CD8-positive, alpha-beta memory T cell (primary cell): ENCODE measurements at regions not wholly inside any gene's neighbourhood (a gene's known extent, or its start where the extent isn't known, plus 50 kb on each side); places are given as distances from the start of the nearest gene placed in this dataset.

ENCODE experiments used
- CTCF ChIA-PET: fragments of 350-600 bp; sonication (Branson Sonifier 250); formaldehyde crosslinking; loops from one replicate; lab custom pipeline; 2021; ENCODE audit warnings: antibody characterized with exemption; lab: Charles Lee
- POLR2A ChIA-PET: fragments of 350-600 bp; sonication (Branson Sonifier 250); formaldehyde crosslinking; loops from one replicate; lab custom pipeline; 2021; ENCODE audit warnings: antibody characterized with exemption; lab: Charles Lee
- DNase-seq, 5 donors: peaks; one replicate each; pipeline versions ENCODE4 v3.0.0 to v3.0.0-alpha.2; 2020 to 2022; ENCODE audit warnings: mixed read lengths in 1 of 5
- H3K27ac ChIP-seq: one replicate; pipeline ENCODE4 v1.7.0; 2013; ENCODE audit warnings: low read depth, mild to moderate bottlenecking, low read length, moderate library complexity
- H3K27me3 ChIP-seq: 2 replicates; pipeline ENCODE4 v1.7.0; 2013; ENCODE audit warnings: low read length, mild to moderate bottlenecking; ENCODE audit not compliant: insufficient read depth, poor library complexity, severe bottlenecking
- H3K36me3 ChIP-seq: 2 replicates; pipeline ENCODE4 v1.7.0; 2013; ENCODE audit warnings: mild to moderate bottlenecking, low read length, moderate library complexity; ENCODE audit not compliant: insufficient read depth
- H3K4me1 ChIP-seq: 2 replicates; pipeline ENCODE4 v1.7.0; 2013; ENCODE audit warnings: mild to moderate bottlenecking, low read length, moderate library complexity; ENCODE audit not compliant: insufficient read depth
- H3K4me3 ChIP-seq: 2 replicates; pipeline ENCODE4 v1.7.0; 2013; ENCODE audit warnings: mild to moderate bottlenecking, low read length
- H3K9me3 ChIP-seq: 2 replicates; pipeline ENCODE4 v1.7.0; 2013; ENCODE audit warnings: mild to moderate bottlenecking, low read length
- H3K27ac Mint-ChIP-seq, 8 donors: one replicate each; pipeline ENCODE4 v1.8.0; 2020 to 2021; ENCODE audit warnings: mixed read lengths in 8 of 8, mild to moderate bottlenecking in 6 of 8, inconsistent platforms in 3 of 8, moderate library complexity in 3 of 8
- H3K27me3 Mint-ChIP-seq, 2 donors: one replicate each; pipeline ENCODE4 v1.8.0; 2020 to 2021; ENCODE audit warnings: mixed read lengths in 2 of 2, mild to moderate bottlenecking in 1 of 2, moderate library complexity in 1 of 2
- H3K36me3 Mint-ChIP-seq, 3 donors: one replicate each; pipeline ENCODE4 v1.8.0; 2020 to 2021; ENCODE audit warnings: mixed read lengths in 3 of 3, inconsistent platforms in 1 of 3, mild to moderate bottlenecking in 1 of 3
- H3K4me1 Mint-ChIP-seq, 3 donors: one replicate each; pipeline ENCODE4 v1.8.0; 2020 to 2021; ENCODE audit warnings: mixed read lengths in 3 of 3, inconsistent platforms in 1 of 3, mild to moderate bottlenecking in 1 of 3
- H3K4me3 Mint-ChIP-seq, 7 donors: one replicate each; pipeline ENCODE4 v1.8.0; 2020 to 2021; ENCODE audit warnings: mixed read lengths in 7 of 7, mild to moderate bottlenecking in 6 of 7, moderate library complexity in 4 of 7, inconsistent platforms in 2 of 7
- H3K9me3 Mint-ChIP-seq, 5 donors: one replicate each; pipeline ENCODE4 v1.8.0; 2020 to 2022; ENCODE audit warnings: mixed read lengths in 5 of 5, mild to moderate bottlenecking in 3 of 5, moderate library complexity in 2 of 5, inconsistent platforms in 1 of 5

- no peaks in the 10 kb centered on the region for H3K27me3 Mint-ChIP-seq
- CTCF ChIA-PET = no interaction called here
- peaks cover 6 to 21% (median 16%) of the 10 kb centered on the region in 5 donors for H3K9me3 Mint-ChIP-seq
- H3K27me3 ChIP-seq = no peaks in the 10 kb centered on the region
- no peak overlapping the region for H3K27ac Mint-ChIP-seq
- DNase-seq = no peak
- H3K36me3 ChIP-seq = no peaks in the 10 kb centered on the region
- POLR2A ChIA-PET = no interaction called here
- H3K9me3 ChIP-seq = no peaks in the 10 kb centered on the region
- H3K27ac ChIP-seq = no peak overlapping the region
- H3K4me1 ChIP-seq = no peaks in the 10 kb centered on the region
- no peaks in the 10 kb centered on the region for H3K36me3 Mint-ChIP-seq
- no peak overlapping the region for H3K4me3 Mint-ChIP-seq
- H3K4me3 ChIP-seq = no peak overlapping the region
- H3K4me1 Mint-ChIP-seq = no peaks in the 10 kb centered on the region
Measured at GRCh38 chr3:164186095-164186494, 892.2 kb downstream of the SI start.

DNA sequence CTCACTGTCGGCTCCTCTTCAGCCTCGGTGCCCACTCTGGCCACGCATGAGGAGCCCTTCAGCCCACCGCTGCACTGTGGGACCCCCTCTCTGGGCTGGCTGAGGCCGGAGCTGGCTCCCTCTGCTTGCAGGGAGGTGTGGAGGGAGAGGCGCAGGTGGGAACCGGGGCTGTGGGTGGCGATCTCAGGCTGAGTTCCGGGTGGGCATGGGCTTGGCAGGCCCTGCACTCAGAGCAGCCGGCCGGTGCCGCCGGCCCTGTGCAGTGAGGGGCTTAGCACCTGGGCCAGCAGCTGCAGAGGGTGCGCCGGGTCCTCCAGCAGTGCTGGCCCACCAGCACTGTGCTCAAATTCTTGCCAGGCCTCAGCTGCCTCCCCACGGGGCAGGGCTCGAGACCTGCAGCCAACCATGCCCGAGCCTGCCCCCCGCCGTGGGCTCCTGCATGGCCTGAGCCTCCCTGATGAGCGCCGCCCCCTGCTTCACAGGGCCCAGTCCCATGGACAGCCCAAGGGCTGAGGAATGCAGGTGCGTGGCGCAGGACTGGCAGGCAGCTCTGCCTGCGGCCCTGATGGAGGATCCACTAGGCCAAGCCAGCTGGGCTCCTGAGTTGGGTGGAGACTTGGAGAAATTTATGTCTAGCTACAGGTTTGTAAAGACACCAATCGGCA is 899.1 kb downstream of the SI start:
- ChIA-PET CTCF (no interaction called here), POLR2A (no interaction called here)
- no peaks in the 10 kb centered on the region for H3K27me3 Mint-ChIP-seq
- no peaks in the 10 kb centered on the region for H3K4me1 ChIP-seq
- no peaks in the 10 kb centered on the region for H3K27me3 ChIP-seq
- H3K36me3 Mint-ChIP-seq = no peaks in the 10 kb centered on the region
- no peak for DNase-seq
- no peak overlapping the region for H3K4me3 Mint-ChIP-seq
- no peak overlapping the region for H3K27ac Mint-ChIP-seq
- H3K4me1 Mint-ChIP-seq = no peaks in the 10 kb centered on the region
- no peaks in the 10 kb centered on the region for H3K9me3 ChIP-seq
- H3K9me3 Mint-ChIP-seq = peaks cover 6 to 24% (median 12%) of the 10 kb centered on the region in 5 donors
- no peak overlapping the region for H3K27ac ChIP-seq
- no peaks in the 10 kb centered on the region for H3K36me3 ChIP-seq
- no peak overlapping the region for H3K4me3 ChIP-seq

- no peak overlapping the region for H3K4me3 ChIP-seq
- no peaks in the 10 kb centered on the region for H3K27me3 Mint-ChIP-seq
- no peak for DNase-seq
- no peaks in the 10 kb centered on the region for H3K36me3 ChIP-seq
- ChIA-PET POLR2A (no interaction called here), CTCF (no interaction called here)
- no peaks in the 10 kb centered on the region for H3K9me3 ChIP-seq
- H3K4me3 Mint-ChIP-seq = no peak overlapping the region
- peaks cover 5 to 13% (median 8%) of the 10 kb centered on the region in 5 donors for H3K9me3 Mint-ChIP-seq
- H3K4me1 ChIP-seq = no peaks in the 10 kb centered on the region
- H3K36me3 Mint-ChIP-seq = no peaks in the 10 kb centered on the region
- H3K27ac ChIP-seq = no peak overlapping the region
- H3K27me3 ChIP-seq = no peaks in the 10 kb centered on the region
- no peak overlapping the region for H3K27ac Mint-ChIP-seq
- no peaks in the 10 kb centered on the region for H3K4me1 Mint-ChIP-seq
Measured at GRCh38 chr3:164174059-164174458, 904.2 kb downstream of the SI start.

- H3K27ac ChIP-seq = no peak overlapping the region
- H3K27me3 ChIP-seq = no peaks in the 10 kb centered on the region
- H3K27ac Mint-ChIP-seq = no peak overlapping the region
- H3K27me3 Mint-ChIP-seq = no peaks in the 10 kb centered on the region
- H3K4me3 Mint-ChIP-seq = no peak overlapping the region
- no peaks in the 10 kb centered on the region for H3K4me1 ChIP-seq
- peaks cover 8 to 42% (median 12%) of the 10 kb centered on the region in 5 donors for H3K9me3 Mint-ChIP-seq
- no peaks in the 10 kb centered on the region for H3K9me3 ChIP-seq
- H3K36me3 Mint-ChIP-seq = no peaks in the 10 kb centered on the region
- H3K4me3 ChIP-seq = no peak overlapping the region
- ChIA-PET CTCF (no interaction called here), POLR2A (no interaction called here)
- H3K4me1 Mint-ChIP-seq = no peaks in the 10 kb centered on the region
- no peaks in the 10 kb centered on the region for H3K36me3 ChIP-seq
- no peak for DNase-seq
Measured at GRCh38 chr3:164155400-164155799, 922.9 kb downstream of the SI start.

GRCh38 chr3:164144824-164145223 is 933.5 kb downstream of the SI start:
- Mint-ChIP-seq H3K27me3 (no peaks in the 10 kb centered on the region), H3K4me3 (no peak overlapping the region), H3K9me3 (peaks cover 16 to 30% (median 26%) of the 10 kb centered on the region in 5 donors), H3K36me3 (no peaks in the 10 kb centered on the region), H3K4me1 (no peaks in the 10 kb centered on the region), H3K27ac (no peak overlapping the region)
- Histone ChIP-seq H3K27me3 (no peaks in the 10 kb centered on the region), H3K4me3 (no peak overlapping the region), H3K9me3 (no peaks in the 10 kb centered on the region), H3K4me1 (no peaks in the 10 kb centered on the region), H3K36me3 (no peaks in the 10 kb centered on the region), H3K27ac (no peak overlapping the region)
- ChIA-PET CTCF (no interaction called here), POLR2A (no interaction called here)
- DNase-seq = no peak

DNA sequence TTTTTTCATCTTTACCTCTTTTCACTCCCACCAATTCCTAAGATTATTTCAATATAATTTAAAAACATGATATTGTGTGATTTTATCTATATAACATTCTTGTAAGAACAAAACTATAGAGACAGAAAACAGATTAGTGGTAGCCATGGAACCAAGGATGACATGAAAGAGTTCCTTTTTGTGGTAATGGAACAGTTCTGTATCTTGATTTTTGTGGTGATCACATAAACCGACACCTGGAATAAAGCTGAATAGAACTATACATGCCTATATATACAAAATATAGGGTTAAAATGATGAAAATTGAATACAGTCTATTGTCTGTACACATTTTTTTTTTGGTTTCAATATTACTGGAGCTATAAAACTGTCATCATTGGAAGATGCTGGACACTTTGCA is 945.4 kb downstream of the SI start:
- no peak overlapping the region for H3K4me3 Mint-ChIP-seq
- DNase-seq = no peak
- H3K27me3 Mint-ChIP-seq = no peaks in the 10 kb centered on the region
- H3K36me3 Mint-ChIP-seq = no peaks in the 10 kb centered on the region
- ChIA-PET POLR2A (no interaction called here), CTCF (no interaction called here)
- H3K27ac Mint-ChIP-seq = no peak overlapping the region
- H3K27me3 ChIP-seq = no peaks in the 10 kb centered on the region
- H3K9me3 ChIP-seq = no peaks in the 10 kb centered on the region
- peaks cover 0 to 14% (median 11%) of the 10 kb centered on the region in 5 donors for H3K9me3 Mint-ChIP-seq
- no peaks in the 10 kb centered on the region for H3K36me3 ChIP-seq
- no peaks in the 10 kb centered on the region for H3K4me1 Mint-ChIP-seq
- no peak overlapping the region for H3K27ac ChIP-seq
- no peak overlapping the region for H3K4me3 ChIP-seq
- no peaks in the 10 kb centered on the region for H3K4me1 ChIP-seq

DNA sequence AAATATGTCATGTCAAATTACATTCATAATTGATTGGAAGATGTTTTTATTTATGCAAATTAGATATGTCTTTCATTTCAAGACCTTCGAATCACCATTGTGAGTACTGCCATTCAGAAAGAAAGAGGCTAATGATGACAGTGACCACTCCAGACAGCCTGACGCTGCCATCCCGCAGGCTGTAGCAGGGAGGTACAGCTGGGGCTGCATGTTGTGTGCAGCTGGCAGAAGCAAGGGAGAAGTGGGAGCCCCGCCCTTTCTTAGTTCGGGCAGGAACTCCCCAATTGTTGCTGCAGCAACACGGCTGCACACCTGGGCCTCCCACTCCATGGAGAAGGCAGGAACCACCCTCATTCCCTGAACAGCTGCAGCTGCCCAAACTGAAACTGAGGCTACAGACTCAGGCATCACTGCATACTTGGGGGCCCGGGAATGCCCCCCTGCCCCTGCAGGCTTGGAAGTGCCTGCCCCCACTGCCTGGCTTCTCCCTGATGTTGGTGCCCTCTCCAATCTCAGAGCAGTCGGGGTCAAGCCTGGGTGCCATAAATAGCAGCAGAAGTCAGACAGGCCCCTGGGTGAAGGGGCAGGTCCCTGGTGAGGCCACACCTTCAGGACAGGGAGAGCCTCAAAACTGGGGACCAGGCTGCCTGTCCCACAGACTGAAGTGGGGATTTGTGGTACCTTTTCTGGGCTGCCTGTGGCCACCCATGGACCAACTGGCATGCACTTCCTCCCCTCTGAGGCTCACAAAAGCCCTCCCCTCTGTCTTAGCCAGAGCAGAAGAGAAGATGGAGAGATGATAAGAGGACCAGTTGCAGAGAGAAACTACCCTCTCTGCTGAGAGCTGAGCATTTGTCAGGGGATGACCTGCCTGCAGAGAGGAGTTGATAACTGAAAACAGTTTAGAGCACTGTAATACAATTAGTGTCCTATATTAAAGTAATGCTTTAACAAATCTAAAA is 964.6 kb downstream of the SI start:
- Mint-ChIP-seq H3K9me3 (peaks cover 4 to 25% (median 8%) of the 10 kb centered on the region in 5 donors), H3K27me3 (peaks cover 0 to 2% of the 10 kb centered on the region in 2 donors), H3K4me1 (no peaks in the 10 kb centered on the region), H3K36me3 (no peaks in the 10 kb centered on the region), H3K27ac (no peak overlapping the region), H3K4me3 (no peak overlapping the region)
- Histone ChIP-seq H3K27me3 (no peaks in the 10 kb centered on the region), H3K27ac (no peak overlapping the region), H3K9me3 (peaks cover 5% of the 10 kb centered on the region), H3K36me3 (no peaks in the 10 kb centered on the region), H3K4me1 (no peaks in the 10 kb centered on the region), H3K4me3 (no peak overlapping the region)
- POLR2A ChIA-PET = no interaction called here
- DNase-seq = no peak
- CTCF ChIA-PET = no interaction called here

GRCh38 chr3:164096352-164096751 is 981.9 kb downstream of the SI start:
- Histone ChIP-seq H3K36me3 (no peaks in the 10 kb centered on the region), H3K27ac (no peak overlapping the region), H3K9me3 (no peaks in the 10 kb centered on the region), H3K4me1 (no peaks in the 10 kb centered on the region), H3K27me3 (no peaks in the 10 kb centered on the region), H3K4me3 (no peak overlapping the region)
- no peak overlapping the region for H3K4me3 Mint-ChIP-seq
- peaks cover 0 to 1% of the 10 kb centered on the region in 2 donors for H3K27me3 Mint-ChIP-seq
- no peak for DNase-seq
- ChIA-PET CTCF (no interaction called here), POLR2A (no interaction called here)
- H3K4me1 Mint-ChIP-seq = no peaks in the 10 kb centered on the region
- no peak overlapping the region for H3K27ac Mint-ChIP-seq
- no peaks in the 10 kb centered on the region for H3K36me3 Mint-ChIP-seq
- H3K9me3 Mint-ChIP-seq = peaks cover 3 to 24% (median 10%) of the 10 kb centered on the region in 5 donors
